ENCODE measurements at regions not wholly inside any gene's neighbourhood (a gene's known extent, or its start where the extent isn't known, plus 50 kb on each side); places are given as distances from the start of the nearest gene placed in this dataset.

- no peak for DNase-seq
These were observed 248.1 kb upstream of the CHRNA7 start for GRCh38 chr15:31782016-31782783.

GRCh38 chr15:31782951-31783350, 247.4 kb upstream of the CHRNA7 start:
- DNase-seq = no peak

- DNase-seq = no peak
These were observed 244.0 kb upstream of the CHRNA7 start for GRCh38 chr15:31786360-31786759.

- no peak for DNase-seq
These were observed 242.2 kb upstream of the CHRNA7 start for GRCh38 chr15:31788104-31788503.

- no peak for DNase-seq
These were observed 237.6 kb upstream of the CHRNA7 start for GRCh38 chr15:31792611-31793199.

GRCh38 chr15:31799319-31799714, 231.0 kb upstream of the CHRNA7 start:
- no peak for DNase-seq

- DNase-seq = no peak
These were observed 230.5 kb upstream of the CHRNA7 start for GRCh38 chr15:31799715-31800321.

- no peak for DNase-seq
These were observed 229.2 kb upstream of the CHRNA7 start for GRCh38 chr15:31801152-31801551.

GRCh38 chr15:31802761-31803160, 227.6 kb upstream of the CHRNA7 start:
- no peak for DNase-seq

- peak; percentile 24 for DNase-seq
These were observed 226.9 kb upstream of the CHRNA7 start for GRCh38 chr15:31803388-31803884.

GRCh38 chr15:31805090-31805662, 225.1 kb upstream of the CHRNA7 start:
- no peak for DNase-seq

GRCh38 chr15:31806106-31806505, 224.2 kb upstream of the CHRNA7 start:
- DNase-seq = no peak

GRCh38 chr15:31811641-31812040, 218.7 kb upstream of the CHRNA7 start:
- no peak for DNase-seq

GRCh38 chr15:31814082-31814481, 216.2 kb upstream of the CHRNA7 start:
- no peak for DNase-seq

- DNase-seq = no peak
These were observed 214.7 kb upstream of the CHRNA7 start for GRCh38 chr15:31815411-31816155.

- no peak for DNase-seq
These were observed 207.9 kb upstream of the CHRNA7 start for GRCh38 chr15:31822463-31822862.

- no peak for DNase-seq
These were observed 206.3 kb upstream of the CHRNA7 start for GRCh38 chr15:31824024-31824423.

- no peak for DNase-seq
These were observed 201.7 kb upstream of the CHRNA7 start for GRCh38 chr15:31828594-31828993.

- DNase-seq = no peak
These were observed 199.7 kb upstream of the CHRNA7 start for GRCh38 chr15:31830591-31830990.

GRCh38 chr15:31831596-31831995, 198.7 kb upstream of the CHRNA7 start:
- no peak for DNase-seq

GRCh38 chr15:31834654-31835053, 195.7 kb upstream of the CHRNA7 start:
- no peak for DNase-seq

GRCh38 chr15:31839388-31839787, 190.9 kb upstream of the CHRNA7 start:
- no peak for DNase-seq

- no peak for DNase-seq
These were observed 189.4 kb upstream of the CHRNA7 start for GRCh38 chr15:31840849-31841476.

All from activated CD4-positive, alpha-beta T cell treated with anti-CD3 and anti-CD28 coated beads for 48 hours (primary cell).